Cardiac muscle cell (in vitro differentiated cells and primary cell): ENCODE measurements at regions not wholly inside any gene's neighbourhood (a gene's known extent, or its start where the extent isn't known, plus 50 kb on each side); places are given as distances from the start of the nearest gene placed in this dataset.

Experiments used
- DNase-seq, 2 donors: peaks; one replicate each; pipeline versions ENCODE4 v3.0.0 to v3.0.0-alpha.2; 2010 to 2017; ENCODE audit warnings: low read depth in 1 of 2, low spot score in 1 of 2
- H3K27ac ChIP-seq: fragments of 200-600 bp; sonication (generic); 2 replicates; pipeline ENCODE4 v1.5.1; 2016
- H3K27me3 ChIP-seq: fragments of 200-600 bp; sonication (generic); 2 replicates; pipeline ENCODE4 v1.6.0; 2016; ENCODE audit warnings: control low read depth
- H3K36me3 ChIP-seq: fragments of 200-600 bp; sonication (generic); 2 replicates; pipeline ENCODE4 v1.5.1; 2016; ENCODE audit warnings: control low read depth
- H3K4me1 ChIP-seq: fragments of 200-600 bp; sonication (generic); 2 replicates; pipeline ENCODE4 v1.8.1; 2017; ENCODE audit warnings: low read depth, mild to moderate bottlenecking, mixed run types
- H3K4me3 ChIP-seq: fragments of 200-600 bp; sonication (generic); 2 replicates; pipeline ENCODE4 v1.5.1; 2016; ENCODE audit warnings: mild to moderate bottlenecking
- H3K9me3 ChIP-seq: fragments of 200-600 bp; sonication (generic); 2 replicates; pipeline ENCODE4 v1.5.1; 2017; ENCODE audit warnings: low read depth, mild to moderate bottlenecking, control low read depth
- CTCF ChIP-seq: IDR thresholded peaks from 2 replicates; pipeline ENCODE4 v1.5.1; 2012; ENCODE audit warnings: low read depth, mild to moderate bottlenecking, low read length

- no peak for DNase-seq
Measured at GRCh38 chr2:177342736-177343135, 49.8 kb upstream of the AGPS start.

More at GRCh38 chr2:177342736-177343135, 49.8 kb upstream of the AGPS start:
- TF ChIP-seq CTCF, result no peak
- Histone ChIP-seq H3K27me3 (no peaks in the 10 kb centered on the region), H3K27ac (no peak overlapping the region), H3K36me3 (no peaks in the 10 kb centered on the region), H3K4me1 (peaks cover 17% of the 10 kb centered on the region), H3K4me3 (no peak overlapping the region), H3K9me3 (no peaks in the 10 kb centered on the region)
